Endothelial cell (in vitro differentiated cells): ENCODE measurements at regions not wholly inside any gene's neighbourhood (a gene's known extent, or its start where the extent isn't known, plus 50 kb on each side); places are given as distances from the start of the nearest gene placed in this dataset.

ENCODE experiments used
- DNase-seq: peaks from one replicate; pipeline ENCODE4 v3.0.0; 2021; ENCODE audit warnings: low spot score
- H3K27ac Mint-ChIP-seq: one replicate; pipeline ENCODE4 v1.8.0; 2021; ENCODE audit warnings: mixed read lengths, inconsistent platforms; ENCODE audit not compliant: unreplicated experiment
- H3K27me3 Mint-ChIP-seq: one replicate; pipeline ENCODE4 v1.8.0; 2021; ENCODE audit warnings: mild to moderate bottlenecking, moderate library complexity, mixed read lengths, inconsistent platforms; ENCODE audit not compliant: unreplicated experiment
- H3K36me3 Mint-ChIP-seq: one replicate; pipeline ENCODE4 v1.8.0; 2021; ENCODE audit warnings: mild to moderate bottlenecking, low read depth, mixed read lengths, inconsistent platforms; ENCODE audit not compliant: unreplicated experiment
- H3K4me1 Mint-ChIP-seq: one replicate; pipeline ENCODE4 v1.8.0; 2021; ENCODE audit warnings: mild to moderate bottlenecking, mixed read lengths, inconsistent platforms; ENCODE audit not compliant: unreplicated experiment
- H3K4me3 Mint-ChIP-seq: one replicate; pipeline ENCODE4 v1.8.0; 2021; ENCODE audit warnings: mild to moderate bottlenecking, mixed read lengths, inconsistent platforms; ENCODE audit not compliant: unreplicated experiment
- H3K9me3 Mint-ChIP-seq: one replicate; pipeline ENCODE4 v1.8.0; 2021; ENCODE audit warnings: mixed read lengths, inconsistent platforms; ENCODE audit not compliant: unreplicated experiment
- TF ChIP-seq, protein P1 (sequence below): fragments of 200-600 bp; sonication (generic); IDR thresholded peaks from one replicate; pipeline ENCODE4 v1.5.0; 2021; ENCODE audit warnings: antibody characterized with exemption; ENCODE audit not compliant: unreplicated experiment

DNA sequence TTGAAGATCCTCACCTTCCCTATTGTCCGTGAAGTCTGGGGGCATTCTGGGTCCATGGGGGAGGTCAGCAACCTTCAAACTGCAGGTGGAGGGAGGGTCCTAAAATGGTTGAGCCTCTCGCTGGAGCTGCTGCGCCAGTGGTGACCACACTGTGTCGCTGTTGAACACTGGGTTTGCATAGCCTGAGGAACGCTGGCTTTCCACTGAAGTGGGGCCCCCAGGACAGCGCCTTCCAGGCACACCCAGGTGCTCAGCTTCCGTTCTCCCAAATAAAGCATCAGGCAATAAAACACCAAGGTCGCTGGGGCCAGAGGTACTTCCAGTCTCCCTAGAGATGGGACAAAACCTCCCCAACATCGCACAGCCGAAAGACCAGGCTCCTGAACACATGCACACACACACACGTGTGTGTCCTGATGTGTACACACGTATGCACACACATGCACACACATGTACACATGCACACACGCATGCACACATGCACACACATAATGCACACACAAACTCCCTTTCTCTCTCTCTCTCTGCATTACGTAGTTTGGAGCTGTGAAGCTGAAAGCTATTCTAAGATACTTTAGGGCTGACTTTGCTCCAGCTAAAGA lies 120.6 kb downstream of the IRF8 start:
- Mint-ChIP-seq H3K9me3 (no peaks in the 10 kb centered on the region), H3K4me3 (no peak overlapping the region), H3K27me3 (peaks cover 2% of the 10 kb centered on the region), H3K4me1 (no peaks in the 10 kb centered on the region), H3K36me3 (no peaks in the 10 kb centered on the region), H3K27ac (no peak overlapping the region)
- TF ChIP-seq, protein P1, sequence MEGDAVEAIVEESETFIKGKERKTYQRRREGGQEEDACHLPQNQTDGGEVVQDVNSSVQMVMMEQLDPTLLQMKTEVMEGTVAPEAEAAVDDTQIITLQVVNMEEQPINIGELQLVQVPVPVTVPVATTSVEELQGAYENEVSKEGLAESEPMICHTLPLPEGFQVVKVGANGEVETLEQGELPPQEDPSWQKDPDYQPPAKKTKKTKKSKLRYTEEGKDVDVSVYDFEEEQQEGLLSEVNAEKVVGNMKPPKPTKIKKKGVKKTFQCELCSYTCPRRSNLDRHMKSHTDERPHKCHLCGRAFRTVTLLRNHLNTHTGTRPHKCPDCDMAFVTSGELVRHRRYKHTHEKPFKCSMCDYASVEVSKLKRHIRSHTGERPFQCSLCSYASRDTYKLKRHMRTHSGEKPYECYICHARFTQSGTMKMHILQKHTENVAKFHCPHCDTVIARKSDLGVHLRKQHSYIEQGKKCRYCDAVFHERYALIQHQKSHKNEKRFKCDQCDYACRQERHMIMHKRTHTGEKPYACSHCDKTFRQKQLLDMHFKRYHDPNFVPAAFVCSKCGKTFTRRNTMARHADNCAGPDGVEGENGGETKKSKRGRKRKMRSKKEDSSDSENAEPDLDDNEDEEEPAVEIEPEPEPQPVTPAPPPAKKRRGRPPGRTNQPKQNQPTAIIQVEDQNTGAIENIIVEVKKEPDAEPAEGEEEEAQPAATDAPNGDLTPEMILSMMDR = peak; percentile 34
- peak; percentile 29 for DNase-seq

DNA sequence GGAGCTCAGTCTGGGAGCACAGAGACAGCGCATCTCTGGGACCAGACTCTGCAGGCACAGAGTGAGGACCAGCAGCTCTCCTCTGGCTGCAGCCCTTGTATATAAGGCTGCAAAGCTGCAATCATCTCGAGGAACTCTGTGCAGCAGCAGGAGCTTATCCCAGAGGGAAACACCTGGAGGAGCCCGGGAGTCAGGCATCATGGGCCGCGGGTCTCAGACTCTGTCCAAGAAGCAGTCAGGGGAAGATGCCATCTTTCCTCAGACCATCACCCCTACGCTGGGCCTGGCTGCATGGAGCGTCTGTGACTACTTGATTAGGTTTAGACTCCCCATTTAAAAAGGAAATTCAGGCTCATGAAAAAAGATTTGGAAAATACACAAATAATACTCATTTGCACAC lies 122.0 kb downstream of the IRF8 start:
- H3K4me1 Mint-ChIP-seq = no peaks in the 10 kb centered on the region
- TF ChIP-seq, protein P1 = no peak

DNA sequence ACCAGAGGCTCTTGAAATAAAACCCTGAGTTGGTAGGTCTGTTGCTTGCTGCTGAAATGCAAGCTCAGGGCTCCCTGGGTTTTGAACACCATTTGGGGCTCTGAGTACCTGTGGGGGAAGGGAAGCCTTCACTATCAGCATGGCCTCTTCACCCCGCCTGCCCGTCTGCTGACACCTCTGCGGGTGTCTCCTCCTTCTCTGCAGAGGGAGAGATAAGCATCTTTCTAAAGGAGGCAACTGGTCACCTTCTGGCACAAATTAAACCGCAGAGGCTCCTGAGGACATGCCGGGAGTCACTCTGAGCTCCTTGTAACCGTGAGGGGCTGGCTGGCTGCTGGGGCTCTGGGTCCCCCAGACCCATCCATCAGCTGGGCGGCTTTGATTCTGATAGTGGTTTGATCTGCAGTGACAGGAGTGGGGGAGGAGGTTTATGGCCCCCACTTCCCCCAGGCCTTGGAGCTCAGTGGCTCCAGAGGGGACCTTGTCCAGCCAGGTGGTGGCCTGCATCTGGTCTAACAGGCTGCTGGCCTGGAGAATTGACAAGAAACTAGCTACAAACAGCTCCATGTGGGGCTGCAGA lies 123.5 kb downstream of the IRF8 start:
- Mint-ChIP-seq H3K9me3 (peaks cover 5% of the 10 kb centered on the region), H3K36me3 (no peaks in the 10 kb centered on the region), H3K27me3 (peaks cover 4% of the 10 kb centered on the region), H3K27ac (no peak overlapping the region), H3K4me3 (no peak overlapping the region), H3K4me1 (no peaks in the 10 kb centered on the region)
- no peak for DNase-seq
- TF ChIP-seq, protein P1 = no peak

More for the DNA sequence above, 122.0 kb downstream of the IRF8 start:
- Mint-ChIP-seq H3K36me3 (no peaks in the 10 kb centered on the region), H3K27me3 (peaks cover 4% of the 10 kb centered on the region), H3K9me3 (peaks cover 5% of the 10 kb centered on the region), H3K27ac (no peak overlapping the region), H3K4me3 (no peak overlapping the region)
- no peak for DNase-seq

DNA sequence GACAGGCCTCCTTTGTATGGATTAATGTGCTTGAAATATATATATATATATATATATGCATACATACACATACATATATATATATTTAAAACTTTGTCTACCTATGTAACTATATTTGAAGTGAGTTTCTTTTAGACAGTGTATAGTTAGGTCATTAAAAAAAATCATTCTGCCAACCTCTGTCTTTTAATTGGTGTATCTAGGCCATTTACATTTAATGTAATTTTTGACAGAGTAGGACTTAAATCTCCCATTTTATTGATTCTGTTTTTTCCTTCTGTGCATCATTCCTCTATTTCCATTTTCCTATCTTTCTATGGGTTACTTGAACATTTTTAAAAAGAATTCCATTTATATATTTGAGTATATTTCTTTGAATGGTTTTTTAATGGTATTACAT lies 125.2 kb downstream of the IRF8 start:
- no peak overlapping the region for H3K4me3 Mint-ChIP-seq
- DNase-seq = no peak
- peaks cover 4% of the 10 kb centered on the region for H3K27me3 Mint-ChIP-seq
- H3K9me3 Mint-ChIP-seq = peaks cover 5% of the 10 kb centered on the region
- H3K4me1 Mint-ChIP-seq = no peaks in the 10 kb centered on the region
- no peaks in the 10 kb centered on the region for H3K36me3 Mint-ChIP-seq
- no peak overlapping the region for H3K27ac Mint-ChIP-seq
- TF ChIP-seq, protein P1 = no peak

DNA sequence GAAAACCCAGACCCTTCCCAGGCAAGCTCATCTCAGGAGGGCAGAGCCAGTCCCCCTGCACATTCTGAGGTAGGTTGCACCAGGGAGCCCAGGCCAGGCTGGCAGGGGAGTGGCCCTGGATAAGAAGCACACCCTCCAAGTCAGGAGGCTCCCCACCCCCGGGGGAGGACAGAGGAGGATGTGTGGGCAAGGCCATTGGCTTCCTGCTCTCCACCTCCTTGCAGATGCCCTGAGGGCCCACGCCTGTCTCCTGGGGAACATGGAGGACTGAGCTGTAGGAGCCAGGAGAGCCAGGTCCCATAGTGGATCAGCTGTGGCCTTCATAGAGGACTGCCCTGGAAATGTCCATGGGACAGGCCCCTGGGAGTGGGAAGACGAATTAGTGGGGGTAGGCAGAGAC lies 126.7 kb downstream of the IRF8 start:
- H3K36me3 Mint-ChIP-seq = no peaks in the 10 kb centered on the region
- no peak for DNase-seq
- no peaks in the 10 kb centered on the region for H3K4me1 Mint-ChIP-seq
- H3K9me3 Mint-ChIP-seq = peaks cover 5% of the 10 kb centered on the region
- peaks cover 5% of the 10 kb centered on the region for H3K27me3 Mint-ChIP-seq
- no peak overlapping the region for H3K27ac Mint-ChIP-seq
- TF ChIP-seq, protein P1 = no peak
- no peak overlapping the region for H3K4me3 Mint-ChIP-seq
